Liver (tissue), 8 donors: ENCODE measurements at regions not wholly inside any gene's neighbourhood (a gene's known extent, or its start where the extent isn't known, plus 50 kb on each side); places are given as distances from the start of the nearest gene placed in this dataset.

Experiments
- DNase-seq: peaks from one replicate; pipeline ENCODE4 v3.0.0-alpha.2; 2017; ENCODE audit warnings: low spot score
- H3K27ac ChIP-seq, 2 donors: one replicate each; pipeline ENCODE4 v1.7.0; 2013; ENCODE audit warnings: inconsistent platforms in 2 of 2, low read length in 2 of 2, control low read depth in 1 of 2, low read depth in 1 of 2, mild to moderate bottlenecking in 1 of 2
- H3K27me3 ChIP-seq, 4 donors: one replicate each; pipeline versions ENCODE4 v1.6.1 to v1.7.0; 2013; ENCODE audit warnings: low read length in 3 of 4, inconsistent platforms in 1 of 4, mild to moderate bottlenecking in 1 of 4, moderate library complexity in 1 of 4; ENCODE audit not compliant: control insufficient read depth in 4 of 4, insufficient read depth in 4 of 4
- H3K36me3 ChIP-seq, 4 donors: one replicate each; pipeline versions ENCODE4 v1.6.1 to v1.7.0; 2013; ENCODE audit warnings: low read length in 3 of 4, mild to moderate bottlenecking in 3 of 4, low read depth in 1 of 4, moderate library complexity in 1 of 4; ENCODE audit not compliant: control insufficient read depth in 4 of 4, insufficient read depth in 3 of 4
- H3K4me1 ChIP-seq, 4 donors: one replicate each; pipeline versions ENCODE4 v1.6.1 to v1.7.0; 2013; ENCODE audit warnings: low read length in 3 of 4, mild to moderate bottlenecking in 3 of 4, moderate library complexity in 1 of 4; ENCODE audit not compliant: control insufficient read depth in 4 of 4, insufficient read depth in 4 of 4
- H3K4me3 ChIP-seq, 3 donors: one replicate each; pipeline versions ENCODE4 v1.6.1 to v1.7.0; 2013; ENCODE audit warnings: low read length in 3 of 3, control low read depth in 1 of 3, low read depth in 1 of 3, mild to moderate bottlenecking in 1 of 3
- H3K9ac ChIP-seq, 2 donors: one replicate each; pipeline ENCODE4 v1.7.0; 2013; ENCODE audit warnings: low read length in 2 of 2, mild to moderate bottlenecking in 2 of 2, moderate library complexity in 2 of 2, control low read depth in 1 of 2, low read depth in 1 of 2
- H3K9me3 ChIP-seq, 4 donors: one replicate each; pipeline versions ENCODE4 v1.6.1 to v1.7.0; 2013; ENCODE audit warnings: low read length in 3 of 4; ENCODE audit not compliant: control insufficient read depth in 4 of 4
- CTCF ChIP-seq: fragments of 150-350 bp; IDR thresholded peaks from 2 replicates; pipeline ENCODE4 v1.5.1; 2017; ENCODE audit warnings: improper control_type of control experiment, low read depth, low read length; ENCODE audit not compliant: missing input control
- EGR1 ChIP-seq, 2 donors: IDR thresholded peaks; 2 replicates each; pipeline ENCODE4 v1.6.1; 2016 to 2018; ENCODE audit warnings: antibody characterized with exemption in 2 of 2, low read depth in 2 of 2
- FOXA1 ChIP-seq: IDR thresholded peaks from 2 replicates; pipeline ENCODE4 v1.6.1; 2016; ENCODE audit warnings: antibody characterized with exemption
- FOXA2 ChIP-seq: IDR thresholded peaks from 2 replicates; pipeline ENCODE4 v1.6.1; 2016; ENCODE audit warnings: antibody characterized with exemption
- GABPA ChIP-seq, 2 donors: IDR thresholded peaks in 1 of 2; conservative IDR thresholded peaks in 1 of 2; 2 replicates each; pipeline ENCODE4 v1.6.1; 2016; ENCODE audit warnings: antibody characterized with exemption in 2 of 2, mild to moderate bottlenecking in 1 of 2, moderate library complexity in 1 of 2
- HNF4A ChIP-seq, 2 donors: conservative IDR thresholded peaks; 2 replicates each; pipeline ENCODE4 v1.6.1; 2016; ENCODE audit warnings: antibody characterized with exemption in 2 of 2, mild to moderate bottlenecking in 2 of 2
- HNF4G ChIP-seq: IDR thresholded peaks from 2 replicates; pipeline ENCODE4 v1.6.1; 2016; ENCODE audit warnings: antibody characterized with exemption
- JUND ChIP-seq, 2 donors: IDR thresholded peaks; 2 replicates each; pipeline ENCODE4 v1.6.1; 2016; ENCODE audit warnings: antibody characterized with exemption in 2 of 2
- MAX ChIP-seq: IDR thresholded peaks from 2 replicates; pipeline ENCODE4 v1.6.1; 2016; ENCODE audit warnings: antibody characterized with exemption
- NR2F2 ChIP-seq: IDR thresholded peaks from 2 replicates; pipeline ENCODE4 v1.6.1; 2016; ENCODE audit warnings: antibody characterized with exemption
- RAD21 ChIP-seq, 2 donors: IDR thresholded peaks; 2 replicates each; pipeline ENCODE4 v1.6.1; 2016; ENCODE audit warnings: antibody characterized with exemption in 2 of 2, mild to moderate bottlenecking in 2 of 2
- REST ChIP-seq: IDR thresholded peaks from 2 replicates; pipeline ENCODE4 v1.6.1; 2016; ENCODE audit warnings: antibody characterized with exemption, mild to moderate bottlenecking
- RXRA ChIP-seq, 2 donors: IDR thresholded peaks; 2 replicates each; pipeline ENCODE4 v1.6.1; 2017 to 2018; ENCODE audit warnings: antibody characterized with exemption in 2 of 2, mild to moderate bottlenecking in 1 of 2
- SP1 ChIP-seq: IDR thresholded peaks from 2 replicates; pipeline ENCODE4 v1.6.1; 2018; ENCODE audit warnings: antibody characterized with exemption, mild to moderate bottlenecking
- TAF1 ChIP-seq: conservative IDR thresholded peaks from 2 replicates; pipeline ENCODE4 v1.6.1; 2016; ENCODE audit warnings: antibody characterized with exemption, mild to moderate bottlenecking
- YY1 ChIP-seq: IDR thresholded peaks from 2 replicates; pipeline ENCODE4 v1.6.1; 2016; ENCODE audit warnings: antibody characterized with exemption, mild to moderate bottlenecking
- WGBS: extraction: QIAGEN DNeasy Blood & Tissue Kit; methylation state at CpG from one replicate; pipeline ENCODE4 v1.1.7; 2013; 5-methylcytosine and 5-hydroxymethylcytosine counted together
- TF ChIP-seq, protein P1 (sequence below): IDR thresholded peaks from 2 replicates; pipeline ENCODE4 v1.6.1; 2016; ENCODE audit warnings: antibody characterized with exemption
- TF ChIP-seq, protein P2 (sequence below): IDR thresholded peaks from 2 replicates; pipeline ENCODE4 v1.6.1; 2016; ENCODE audit warnings: antibody characterized with exemption
- donor health status: healthy.
- donor health status: healthy.
- donor health status: healthy.
- donor health status: healthy.
- donor health status: healthy.

GRCh38 chr9:80127920-80128319, 556.2 kb downstream of the TLE4 start:
- TF ChIP-seq, protein P1, sequence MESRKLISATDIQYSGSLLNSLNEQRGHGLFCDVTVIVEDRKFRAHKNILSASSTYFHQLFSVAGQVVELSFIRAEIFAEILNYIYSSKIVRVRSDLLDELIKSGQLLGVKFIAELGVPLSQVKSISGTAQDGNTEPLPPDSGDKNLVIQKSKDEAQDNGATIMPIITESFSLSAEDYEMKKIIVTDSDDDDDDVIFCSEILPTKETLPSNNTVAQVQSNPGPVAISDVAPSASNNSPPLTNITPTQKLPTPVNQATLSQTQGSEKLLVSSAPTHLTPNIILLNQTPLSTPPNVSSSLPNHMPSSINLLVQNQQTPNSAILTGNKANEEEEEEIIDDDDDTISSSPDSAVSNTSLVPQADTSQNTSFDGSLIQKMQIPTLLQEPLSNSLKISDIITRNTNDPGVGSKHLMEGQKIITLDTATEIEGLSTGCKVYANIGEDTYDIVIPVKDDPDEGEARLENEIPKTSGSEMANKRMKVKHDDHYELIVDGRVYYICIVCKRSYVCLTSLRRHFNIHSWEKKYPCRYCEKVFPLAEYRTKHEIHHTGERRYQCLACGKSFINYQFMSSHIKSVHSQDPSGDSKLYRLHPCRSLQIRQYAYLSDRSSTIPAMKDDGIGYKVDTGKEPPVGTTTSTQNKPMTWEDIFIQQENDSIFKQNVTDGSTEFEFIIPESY: no peak
- no peak for TF ChIP-seq TAF1
- TF ChIP-seq CTCF: no peak
- no peak for TF ChIP-seq YY1
- TF ChIP-seq, protein P2, sequence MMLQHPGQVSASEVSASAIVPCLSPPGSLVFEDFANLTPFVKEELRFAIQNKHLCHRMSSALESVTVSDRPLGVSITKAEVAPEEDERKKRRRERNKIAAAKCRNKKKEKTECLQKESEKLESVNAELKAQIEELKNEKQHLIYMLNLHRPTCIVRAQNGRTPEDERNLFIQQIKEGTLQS: no peak
- TF ChIP-seq REST: no peak
- TF ChIP-seq HNF4G: no peak
- no peak for TF ChIP-seq EGR1 (IDR thresholded peaks at IDR 0.05; ENCODE audit: low read depth in 2 of 2)
- TF ChIP-seq SP1: no peak
- no peak for TF ChIP-seq HNF4A (conservative IDR thresholded peaks at IDR 0.05)
- TF ChIP-seq GABPA (IDR thresholded peaks at IDR 0.05 in 1 of 2, conservative IDR thresholded peaks at IDR 0.05 in 1 of 2): no peak
- no peak for TF ChIP-seq JUND (IDR thresholded peaks at IDR 0.05)
- TF ChIP-seq RAD21 (IDR thresholded peaks at IDR 0.05): no peak
- no peak for DNase-seq
- 82% methylated on average over 6 of the region's 6 CpGs for WGBS
- H3K9me3 ChIP-seq: no peaks in the 10 kb centered on the region
- H3K4me3 ChIP-seq: no peak overlapping the region
- peaks cover 0 to 2% (median 0%) of the 10 kb centered on the region in 4 donors for H3K27me3 ChIP-seq
- no peak overlapping the region for H3K27ac ChIP-seq
- H3K9ac ChIP-seq: no peak overlapping the region
- no peaks in the 10 kb centered on the region for H3K36me3 ChIP-seq
- H3K4me1 ChIP-seq: no peaks in the 10 kb centered on the region

GRCh38 chr9:80125731-80126264, 554.0 kb downstream of the TLE4 start:
- Histone ChIP-seq H3K4me1 (no peaks in the 10 kb centered on the region), H3K27ac (no peak overlapping the region), H3K27me3 (peaks cover 0 to 2% (median 0%) of the 10 kb centered on the region in 4 donors), H3K9me3 (no peaks in the 10 kb centered on the region), H3K36me3 (no peaks in the 10 kb centered on the region), H3K9ac (no peak overlapping the region), H3K4me3 (no peak overlapping the region)
- no peak for DNase-seq
- 80% methylated on average over 3 of the region's 3 CpGs for WGBS
- TF ChIP-seq TAF1 (no peak), HNF4A (conservative IDR thresholded peaks at IDR 0.05) (no peak), FOXA2 (no peak), GABPA (IDR thresholded peaks at IDR 0.05 in 1 of 2, conservative IDR thresholded peaks at IDR 0.05 in 1 of 2) (no peak), REST (no peak), NR2F2 (no peak), HNF4G (no peak), MAX (no peak), EGR1 (IDR thresholded peaks at IDR 0.05; ENCODE audit: low read depth in 2 of 2) (no peak), RAD21 (IDR thresholded peaks at IDR 0.05) (no peak), FOXA1 (no peak), SP1 (no peak), YY1 (no peak), RXRA (IDR thresholded peaks at IDR 0.05) (no peak)
- TF ChIP-seq, protein P1: no peak
